Fibroblast of the aortic adventitia (primary cell): ENCODE measurements at regions not wholly inside any gene's neighbourhood (a gene's known extent, or its start where the extent isn't known, plus 50 kb on each side); places are given as distances from the start of the nearest gene placed in this dataset.

ENCODE experiments used
- DNase-seq: peaks from one replicate; pipeline ENCODE4 v3.0.0-alpha.2; 2010; ENCODE audit warnings: low read depth
- H3K4me3 ChIP-seq: 2 replicates; pipeline ENCODE4 v1.5.1; 2011; ENCODE audit warnings: low read depth, mild to moderate bottlenecking, control low read depth, low read length, moderate library complexity
- TF ChIP-seq, protein P1 (sequence below): IDR thresholded peaks from 2 replicates; pipeline ENCODE4 v1.5.1; 2011; ENCODE audit warnings: mild to moderate bottlenecking, low read length, control low read depth, inconsistent platforms; ENCODE audit not compliant: insufficient read depth

DNA sequence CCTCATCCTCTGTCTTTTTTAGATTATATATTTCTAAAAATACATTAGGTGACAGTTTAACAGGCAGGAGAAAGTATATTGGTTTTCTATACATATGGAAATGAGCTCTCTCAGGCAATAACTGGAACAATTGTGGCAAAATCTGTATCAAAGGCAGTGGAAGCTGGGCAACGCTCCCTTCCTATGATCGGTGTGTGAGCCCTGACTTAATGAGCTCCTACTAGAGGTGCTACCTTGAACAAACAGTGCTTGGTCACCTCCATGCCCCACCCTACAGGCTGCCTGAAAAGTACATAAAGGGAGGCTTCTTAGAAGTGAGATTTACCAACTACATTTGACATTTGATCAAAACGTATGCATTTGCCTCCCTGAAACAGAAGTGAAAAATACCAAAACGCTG is 185.3 kb downstream of the EFNB2 start:
- H3K4me3 ChIP-seq, result no peak overlapping the region
- no peak for DNase-seq
- TF ChIP-seq, protein P1, sequence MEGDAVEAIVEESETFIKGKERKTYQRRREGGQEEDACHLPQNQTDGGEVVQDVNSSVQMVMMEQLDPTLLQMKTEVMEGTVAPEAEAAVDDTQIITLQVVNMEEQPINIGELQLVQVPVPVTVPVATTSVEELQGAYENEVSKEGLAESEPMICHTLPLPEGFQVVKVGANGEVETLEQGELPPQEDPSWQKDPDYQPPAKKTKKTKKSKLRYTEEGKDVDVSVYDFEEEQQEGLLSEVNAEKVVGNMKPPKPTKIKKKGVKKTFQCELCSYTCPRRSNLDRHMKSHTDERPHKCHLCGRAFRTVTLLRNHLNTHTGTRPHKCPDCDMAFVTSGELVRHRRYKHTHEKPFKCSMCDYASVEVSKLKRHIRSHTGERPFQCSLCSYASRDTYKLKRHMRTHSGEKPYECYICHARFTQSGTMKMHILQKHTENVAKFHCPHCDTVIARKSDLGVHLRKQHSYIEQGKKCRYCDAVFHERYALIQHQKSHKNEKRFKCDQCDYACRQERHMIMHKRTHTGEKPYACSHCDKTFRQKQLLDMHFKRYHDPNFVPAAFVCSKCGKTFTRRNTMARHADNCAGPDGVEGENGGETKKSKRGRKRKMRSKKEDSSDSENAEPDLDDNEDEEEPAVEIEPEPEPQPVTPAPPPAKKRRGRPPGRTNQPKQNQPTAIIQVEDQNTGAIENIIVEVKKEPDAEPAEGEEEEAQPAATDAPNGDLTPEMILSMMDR, result no peak

DNA sequence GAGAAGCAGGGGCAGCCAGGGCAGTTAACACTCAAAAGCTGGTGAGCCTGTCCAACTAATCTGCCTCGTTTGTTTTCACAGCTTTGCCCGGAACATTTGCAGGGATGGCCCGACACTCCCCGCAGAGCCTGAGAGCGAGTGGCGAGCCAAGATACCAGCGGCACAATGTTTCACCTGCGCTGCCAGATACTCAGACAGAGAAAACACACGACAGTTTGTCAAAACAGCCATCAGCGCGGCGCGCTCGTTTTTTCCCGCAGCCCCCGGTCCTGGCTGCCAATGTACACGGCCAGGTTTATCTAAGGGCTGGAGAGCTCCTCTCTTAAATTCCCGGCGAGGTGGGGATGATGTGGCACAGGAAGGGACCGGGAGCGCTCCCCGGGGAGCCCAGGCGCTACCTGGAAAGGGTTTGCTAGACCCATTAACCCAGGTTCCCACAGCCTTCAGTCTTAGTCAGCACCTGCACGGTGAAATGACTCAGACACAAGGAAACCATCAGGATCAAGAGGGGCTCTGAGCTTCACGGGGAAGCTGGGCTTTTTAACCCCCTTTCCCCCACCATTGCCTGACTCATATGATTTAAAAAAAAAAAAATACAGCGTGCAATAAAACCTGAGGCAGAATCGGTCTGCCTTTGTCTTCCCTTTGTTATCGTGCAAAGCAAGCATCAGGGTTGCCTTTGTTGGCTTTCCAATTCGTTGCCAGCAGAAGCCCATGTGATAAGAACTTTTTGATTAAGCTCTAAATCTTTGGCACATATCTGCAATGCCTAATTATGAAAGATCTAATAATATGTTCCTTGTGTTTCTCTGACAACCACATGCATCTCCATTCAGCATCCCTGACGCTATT is 186.2 kb downstream of the EFNB2 start:
- TF ChIP-seq, protein P1, result no peak
- no peak overlapping the region for H3K4me3 ChIP-seq
- no peak for DNase-seq

GRCh38 chr13:106348075-106348840 is 187.2 kb downstream of the EFNB2 start:
- peak; percentile 13 for DNase-seq
- no peak overlapping the region for H3K4me3 ChIP-seq
- TF ChIP-seq, protein P1, result no peak

DNA sequence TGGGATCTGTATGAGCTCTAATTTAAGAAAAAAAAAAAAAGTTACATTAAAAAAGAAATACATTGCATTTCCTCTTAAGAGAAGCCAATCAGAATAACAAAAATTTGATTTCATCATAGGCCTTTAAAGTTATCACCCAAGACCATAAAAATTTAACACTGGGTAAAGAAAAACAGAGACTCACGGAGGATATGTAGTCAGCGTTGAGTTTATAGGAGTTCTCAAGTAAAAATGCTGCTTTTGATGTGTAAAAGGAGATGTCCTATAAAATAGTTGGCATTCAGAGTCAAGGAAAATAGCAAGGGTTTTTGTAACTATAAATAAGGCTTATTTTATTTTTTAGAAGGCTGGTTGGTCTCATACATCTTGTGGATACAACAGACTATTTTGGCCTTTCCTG is 191.1 kb downstream of the EFNB2 start:
- no peak for DNase-seq
- H3K4me3 ChIP-seq, result no peak overlapping the region
- TF ChIP-seq, protein P1, result no peak

GRCh38 chr13:106343836-106344235 is 191.6 kb downstream of the EFNB2 start:
- TF ChIP-seq, protein P1, result no peak
- no peak overlapping the region for H3K4me3 ChIP-seq
- no peak for DNase-seq

- TF ChIP-seq, protein P1, result no peak
- DNase-seq, result no peak
- H3K4me3 ChIP-seq, result no peak overlapping the region
Observed at GRCh38 chr13:106340249-106340648, 195.2 kb downstream of the EFNB2 start.
